ENCODE measurements at regions not wholly inside any gene's neighbourhood (a gene's known extent, or its start where the extent isn't known, plus 50 kb on each side); places are given as distances from the start of the nearest gene placed in this dataset.

GRCh38 chr2:212770240-212770639 lies 231.6 kb upstream of the ERBB4 start:
- TF ChIP-seq CTCF (IDR thresholded peaks at IDR 0.05) (no peak), POLR2AphosphoS5 (IDR thresholded peaks at IDR 0.05) (no peak)
